BJ (cell line): ENCODE measurements at regions not wholly inside any gene's neighbourhood (a gene's known extent, or its start where the extent isn't known, plus 50 kb on each side); places are given as distances from the start of the nearest gene placed in this dataset. TPM values are rescaled to one million over a fixed set of nuclear protein-coding genes. Genes with fewer than 3 reads are reported as not detected.

ENCODE experiments used
- CTCF ChIA-PET: fragments of 350-600 bp; formaldehyde crosslinking; extraction: SDS; loops from one replicate; lab custom pipeline; 2021; ENCODE audit warnings: antibody characterized with exemption, inconsistent platforms; lab: Yijun Ruan, JAX
- POLR2A ChIA-PET: fragments of 300-600 bp; sonication (Branson Sonifier 250); formaldehyde crosslinking; extraction: SDS; loops from one replicate; lab custom pipeline; 2021; ENCODE audit warnings: antibody characterized with exemption; lab: Charles Lee
- DNase-seq: peaks from one replicate; pipeline ENCODE4 v3.0.0-alpha.2; 2011; ENCODE audit warnings: low read depth
- H3K27me3 ChIP-seq: 2 replicates; pipeline ENCODE4 v1.6.0; 2011; ENCODE audit warnings: low read length; ENCODE audit not compliant: control insufficient read depth, insufficient read depth
- H3K36me3 ChIP-seq: 2 replicates; pipeline ENCODE4 v1.5.1; 2011; ENCODE audit warnings: low read length; ENCODE audit not compliant: control insufficient read depth, insufficient read depth
- H3K4me3 ChIP-seq: 2 replicates; pipeline ENCODE4 v1.5.1; 2011; ENCODE audit warnings: low read depth, mild to moderate bottlenecking, control low read depth, low read length
- CTCF ChIP-seq: IDR thresholded peaks from 2 replicates; pipeline ENCODE4 v1.5.1; 2011; ENCODE audit warnings: low read depth, mild to moderate bottlenecking, control low read depth, inconsistent platforms, low read length, moderate library complexity; ENCODE audit not compliant: insufficient read depth
- small RNA-seq: library from RNA; depleted of rRNA; stranded (forward); fragments of <200 nt; gene quantifications from one replicate; pipeline ENCODE3, GENCODE V24; 2012; ENCODE audit warnings: low replicate concordance, low read depth; ENCODE audit not compliant: insufficient read length

GRCh38 chr12:13273850-13274249, 77.3 kb downstream of the EMP1 start:
- POLR2A ChIA-PET, result no interaction called here
- CTCF ChIA-PET, result interaction anchor here (1.3 to 3.0 kb wide), 4 partner anchors 20 to 894 kb away, joined by 3 to 12 read pairs (median 3); no protein-coding TSS in a partner anchor
- Histone ChIP-seq H3K4me3 (no peak overlapping the region), H3K36me3 (no peaks in the 10 kb centered on the region), H3K27me3 (peaks cover 30% of the 10 kb centered on the region)
- no peak for DNase-seq
- TF ChIP-seq CTCF, result no peak

GRCh38 chr12:13273097-13273496, 76.6 kb downstream of the EMP1 start:
- DNase-seq, result no peak
- no peak for TF ChIP-seq CTCF
- peaks cover 32% of the 10 kb centered on the region for H3K27me3 ChIP-seq
- H3K4me3 ChIP-seq, result no peak overlapping the region
- H3K36me3 ChIP-seq, result no peaks in the 10 kb centered on the region
- ChIA-PET POLR2A (no interaction called here), CTCF (interaction anchor here (1.0 to 3.0 kb wide), 5 partner anchors 12 to 894 kb away, joined by 3 to 12 read pairs (median 3); no protein-coding TSS in a partner anchor)

- no peak for DNase-seq
Observed at GRCh38 chr12:13270817-13271216, 74.3 kb downstream of the EMP1 start.

More at GRCh38 chr12:13270817-13271216, 74.3 kb downstream of the EMP1 start:
- TF ChIP-seq CTCF, result no peak
- Histone ChIP-seq H3K36me3 (no peaks in the 10 kb centered on the region), H3K4me3 (no peak overlapping the region), H3K27me3 (peaks cover 28% of the 10 kb centered on the region)
- ChIA-PET CTCF (interaction anchor here (0.8 to 1.0 kb wide), 2 partner anchors 15 to 264 kb away, joined by 3 read pairs; no protein-coding TSS in a partner anchor), POLR2A (no interaction called here)

Small RNA genes lying in the stretch of these regions (small RNA-seq; reads per million reads assigned to genes)
- 0.63 reads per million for gene RNA5SP353
- gene RNU6-590P, result not detected
